Erythroblast (primary cell): ENCODE measurements at regions not wholly inside any gene's neighbourhood (a gene's known extent, or its start where the extent isn't known, plus 50 kb on each side); places are given as distances from the start of the nearest gene placed in this dataset.

Source experiments
- DNase-seq, 2 experiments: peaks; one replicate each; lab custom pipeline; 2025; lab: John Stamatoyannopoulos, UW
- GATA1 ChIP-seq: IDR thresholded peaks from 2 replicates; pipeline ENCODE4 v1.6.1; 2011; ENCODE audit warnings: low read depth, mild to moderate bottlenecking, control low read depth, low read length, moderate library complexity
- POLR2A ChIP-seq: IDR thresholded peaks from 2 replicates; pipeline ENCODE4 v1.6.1; 2011; ENCODE audit warnings: mild to moderate bottlenecking, low read length

- TF ChIP-seq GATA1 (no peak), POLR2A (no peak)
- DNase-seq = no peak
Measured at GRCh38 chr3:186487819-186488218, 56.4 kb downstream of the CRYGS start.

DNA sequence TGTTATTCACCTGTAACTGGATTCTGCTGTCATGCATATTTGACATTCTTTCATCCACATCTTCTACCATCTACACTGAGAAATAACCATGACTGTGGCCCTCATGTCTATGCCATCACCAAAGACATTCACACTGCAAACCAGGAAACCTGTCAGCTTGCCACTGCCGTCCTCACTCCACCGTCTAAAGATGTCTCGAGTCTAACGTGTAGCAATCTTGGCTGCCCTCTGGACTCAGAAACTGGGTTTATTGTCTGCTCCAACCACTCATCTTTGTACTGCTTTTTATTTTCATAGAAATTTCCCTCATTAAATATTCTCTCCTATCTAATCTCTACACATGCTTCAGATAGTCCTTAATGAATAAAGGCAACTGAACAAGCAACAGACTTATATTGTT lies 57.1 kb downstream of the CRYGS start:
- TF ChIP-seq POLR2A = no peak
- no peak for TF ChIP-seq GATA1
- no peak for DNase-seq

DNA sequence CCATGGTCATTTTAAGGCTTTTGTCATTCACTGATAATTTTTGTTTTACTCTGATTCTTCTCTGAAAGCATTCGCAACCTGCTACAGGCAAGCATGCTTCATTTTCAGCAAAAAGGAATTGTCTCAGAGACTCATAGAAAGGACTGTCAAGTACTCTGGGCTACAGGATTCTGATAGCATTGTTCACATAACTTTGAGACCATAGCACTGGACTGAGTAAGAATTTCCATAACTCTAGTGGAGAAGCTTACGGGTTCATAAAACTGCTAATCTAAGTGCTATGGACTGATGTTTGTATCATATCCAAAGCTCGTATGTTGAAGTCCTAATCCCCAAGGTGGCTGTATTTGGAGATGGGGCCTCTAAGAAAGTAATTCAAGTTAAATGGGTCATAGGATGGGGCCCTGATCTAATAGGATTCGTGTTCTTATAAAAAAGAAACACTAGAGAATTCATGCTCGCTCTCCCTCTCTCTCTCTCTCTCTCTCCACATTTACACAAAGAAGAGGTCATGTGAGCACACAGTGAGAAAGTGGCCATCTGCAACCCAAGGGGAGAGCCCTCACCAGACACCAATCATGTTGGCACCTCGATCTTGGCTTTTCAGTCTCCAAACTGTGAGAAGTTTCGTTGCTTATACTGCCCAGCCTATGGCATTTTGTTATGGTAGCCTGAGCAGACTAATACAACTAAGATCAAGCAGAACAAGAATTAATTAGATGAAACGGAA lies 60.4 kb downstream of the CRYGS start:
- DNase-seq = no peak
- no peak for TF ChIP-seq GATA1
- no peak for TF ChIP-seq POLR2A

GRCh38 chr3:186481526-186481925 lies 62.7 kb downstream of the CRYGS start:
- TF ChIP-seq GATA1 (no peak), POLR2A (no peak)
- DNase-seq = no peak

GRCh38 chr3:186477876-186478275 lies 66.3 kb downstream of the CRYGS start:
- no peak for DNase-seq
- TF ChIP-seq POLR2A (no peak), GATA1 (no peak)

DNA sequence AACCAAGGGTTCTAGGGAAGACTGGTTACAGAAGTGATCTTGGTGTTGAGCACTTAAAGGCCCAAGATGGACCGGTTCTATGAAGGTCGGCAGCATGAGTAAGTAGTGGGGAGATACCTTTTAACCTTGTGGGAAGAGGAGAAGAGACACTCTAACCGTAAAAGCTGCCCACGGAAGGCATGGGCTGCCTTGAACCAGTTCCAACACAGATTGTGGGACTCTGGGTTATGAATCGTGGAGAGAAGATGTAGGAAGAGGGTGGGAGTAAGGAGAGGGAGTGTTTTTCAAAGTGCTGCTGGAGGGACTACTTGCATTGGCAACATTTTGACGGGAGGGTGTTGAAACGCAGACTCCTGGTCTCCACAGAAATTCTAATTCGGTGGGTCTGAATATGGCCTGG lies 67.1 kb downstream of the CRYGS start:
- no peak for TF ChIP-seq POLR2A
- DNase-seq = no peak

- TF ChIP-seq GATA1 = no peak
- TF ChIP-seq POLR2A = no peak
- no peak for DNase-seq
Measured at GRCh38 chr3:186476541-186476940, 67.6 kb downstream of the CRYGS start.

DNA sequence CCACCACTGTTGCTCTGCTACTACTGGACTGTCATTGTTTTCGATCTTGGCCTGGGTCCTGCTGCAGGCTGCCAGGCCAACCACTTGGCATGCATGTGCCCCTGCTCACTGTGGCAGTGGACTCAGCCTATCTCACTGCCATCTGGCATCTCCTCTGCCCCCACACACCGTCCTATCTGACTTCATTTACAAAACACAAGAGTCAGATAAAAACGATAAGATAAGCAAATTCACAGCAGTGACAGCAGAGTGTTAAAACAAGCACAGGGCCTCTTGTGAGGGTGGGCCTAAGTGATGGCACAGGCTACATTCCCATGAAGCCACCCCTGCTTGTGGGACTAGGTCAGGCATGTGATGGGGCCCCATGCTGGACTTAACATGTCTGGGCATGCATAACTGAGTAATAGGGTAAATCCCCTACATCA lies 68.1 kb downstream of the CRYGS start:
- DNase-seq = peak in 1 of 2 experiments; percentile 18
- TF ChIP-seq GATA1 (no peak), POLR2A (no peak)

DNA sequence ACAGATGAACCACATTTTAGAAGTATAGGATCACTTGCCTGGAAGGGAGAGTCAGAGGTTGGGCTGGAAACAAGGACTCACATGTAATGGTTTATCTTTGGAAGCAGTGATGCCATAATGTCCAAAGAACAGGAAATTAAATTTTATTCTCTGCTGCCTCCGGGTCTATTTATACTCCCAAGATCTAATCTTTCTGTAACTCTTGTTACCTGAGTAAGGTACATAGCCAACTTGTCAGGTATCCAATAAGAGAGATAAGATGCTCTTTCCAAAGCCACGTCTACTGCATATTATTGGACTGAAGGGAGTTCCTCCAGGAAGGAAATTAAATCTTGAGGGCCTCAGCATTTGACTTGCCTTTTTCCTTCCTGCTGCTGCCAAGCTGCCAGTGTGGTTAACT lies 71.0 kb downstream of the CRYGS start:
- TF ChIP-seq GATA1 (no peak), POLR2A (no peak)
- DNase-seq = no peak

GRCh38 chr3:186472456-186473008 lies 71.6 kb downstream of the CRYGS start:
- TF ChIP-seq GATA1 (no peak), POLR2A (no peak)
- no peak for DNase-seq

- no peak for DNase-seq
Measured at GRCh38 chr3:186471771-186472170, 72.4 kb downstream of the CRYGS start.

DNA sequence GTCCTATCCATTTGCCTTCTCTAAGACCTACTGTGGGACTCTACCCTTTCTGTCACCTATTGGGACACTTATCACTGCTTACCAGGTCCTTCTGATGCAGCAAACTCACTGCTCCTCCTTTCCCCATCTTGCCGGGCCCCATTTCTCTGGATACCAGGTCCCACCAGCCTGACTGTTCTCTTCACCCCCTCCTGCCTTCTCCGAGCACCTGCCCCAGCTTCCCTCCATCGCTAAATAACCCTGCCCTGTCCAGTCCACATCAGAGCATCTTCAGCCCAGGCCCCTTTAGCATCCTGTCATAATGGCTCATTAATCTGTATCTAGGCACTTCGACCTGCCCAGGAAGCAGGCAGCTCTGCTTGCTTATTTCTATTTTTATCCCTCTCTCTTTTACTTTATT lies 74.7 kb downstream of the CRYGS start:
- TF ChIP-seq GATA1 (no peak), POLR2A (no peak)
- no peak for DNase-seq

More at GRCh38 chr3:186471771-186472170, 72.4 kb downstream of the CRYGS start:
- TF ChIP-seq GATA1 (no peak), POLR2A (no peak)

GRCh38 chr3:186467969-186468368 lies 76.2 kb downstream of the CRYGS start:
- TF ChIP-seq POLR2A (no peak), GATA1 (no peak)
- no peak for DNase-seq

GRCh38 chr3:186466391-186466974 lies 77.7 kb downstream of the CRYGS start:
- DNase-seq = no peak
- TF ChIP-seq GATA1 = no peak
- TF ChIP-seq POLR2A = no peak

- TF ChIP-seq GATA1 (no peak), POLR2A (no peak)
- DNase-seq = no peak
Measured at GRCh38 chr3:186465508-186465907, 78.7 kb downstream of the CRYGS start.
